HCT116 (cell line): ENCODE measurements at regions not wholly inside any gene's neighbourhood (a gene's known extent, or its start where the extent isn't known, plus 50 kb on each side); places are given as distances from the start of the nearest gene placed in this dataset.

Source experiments
- ATAC-seq: fragments of 200-7000 bp; cut with Tn5 transposase; 2 replicates; pipeline ENCODE4 v1.9.1; 2020; ENCODE audit warnings: mild to moderate bottlenecking, moderate library complexity
- BruUV-seq: library from RNA; stranded (reverse); fragments of 400-500 nt; replicated peaks from 2 replicates; lab custom pipeline; 2021; lab: Mats Ljungman, UMichigan
- CTCF ChIA-PET: fragments of 300-600 bp; sonication (Branson Sonifier 250); formaldehyde crosslinking; loops from one replicate; lab custom pipeline; 2021; ENCODE audit warnings: antibody characterized with exemption; lab: Charles Lee
- POLR2A ChIA-PET: fragments of 300-600, 350-600 bp; sonication (Branson Sonifier 250); formaldehyde crosslinking; loops from one replicate; lab custom pipeline; 2021; ENCODE audit warnings: antibody characterized with exemption; lab: Charles Lee
- RAD21 ChIA-PET, 2 experiments: fragments of 300-600 bp; sonication (Branson Sonifier 250); formaldehyde crosslinking; loops; one replicate each; lab custom pipeline; 2023; ENCODE audit warnings: low total read pairs in 2 of 2; ENCODE audit not compliant: uncharacterized antibody in 2 of 2, unreplicated experiment in 2 of 2, low non-redundant PET in 1 of 2; lab: Charles Lee
- DNase-seq: peaks from one replicate; pipeline ENCODE4 v3.0.0-alpha.2; 2010; ENCODE audit warnings: low read depth, low spot score
- H2AFZ ChIP-seq: fragments of 200-600 bp; shearing (Covaris generic), sonication (generic); 2 replicates; pipeline ENCODE4 v1.6.1; 2017; ENCODE audit warnings: low read depth, mixed run types, mixed read lengths, antibody characterized with exemption, low read length; ENCODE audit not compliant: poor library complexity, severe bottlenecking
- H3K27ac ChIP-seq: 2 replicates; pipeline ENCODE4 v1.5.1; 2012; ENCODE audit warnings: low read depth, low read length
- H3K27me3 ChIP-seq: fragments of 200-600 bp; sonication (generic); 2 replicates; pipeline ENCODE4 v1.6.1; 2016; ENCODE audit warnings: mixed run types, low read length, mixed read lengths; ENCODE audit not compliant: insufficient read depth
- H3K36me3 ChIP-seq, 2 experiments: fragments of 200-500 bp in 1 of 2; fragments of 200-600 bp in 1 of 2; sonication (Bioruptor generic) in 1 of 2; sonication (generic) in 1 of 2; 2 replicates each; pipeline versions ENCODE4 v1.5.1 to v1.6.1; 2014 to 2016; ENCODE audit warnings: low read length in 2 of 2, inconsistent platforms in 1 of 2, mixed read lengths in 1 of 2, mixed run types in 1 of 2; ENCODE audit not compliant: insufficient read depth in 2 of 2, control insufficient read depth in 1 of 2
- H3K4me1 ChIP-seq, 2 experiments: fragments of 200-600 bp in 1 of 2; sonication (generic) in 1 of 2; 2 replicates each; pipeline versions ENCODE4 v1.5.1 to v1.6.1; 2012 to 2017; ENCODE audit warnings: low read length in 2 of 2, inconsistent platforms in 1 of 2, mild to moderate bottlenecking in 1 of 2, mixed read lengths in 1 of 2, mixed run types in 1 of 2, moderate library complexity in 1 of 2; ENCODE audit not compliant: insufficient read depth in 2 of 2, control insufficient read depth in 1 of 2
- H3K4me2 ChIP-seq: fragments of 200-600 bp; sonication (generic); 2 replicates; pipeline ENCODE4 v1.6.1; 2017; ENCODE audit warnings: mixed run types, low read length, mixed read lengths
- H3K4me3 ChIP-seq, 2 experiments: fragments of 200-600 bp in 1 of 2; sonication (generic) in 1 of 2; replicated peaks in 1 of 2; 2 replicates each; pipeline ENCODE4 v1.5.1; 2011 to 2016; ENCODE audit warnings: low read length in 2 of 2, control low read depth in 1 of 2, low read depth in 1 of 2, mild to moderate bottlenecking in 1 of 2, mixed read lengths in 1 of 2, mixed run types in 1 of 2
- H3K79me2 ChIP-seq: fragments of 200-600 bp; sonication (generic); 2 replicates; pipeline ENCODE4 v1.6.1; 2017; ENCODE audit warnings: mild to moderate bottlenecking, mixed run types, low read length, moderate library complexity, mixed read lengths; ENCODE audit not compliant: insufficient read depth
- H3K9ac ChIP-seq: fragments of 200-600 bp; sonication (generic); 2 replicates; pipeline ENCODE4 v1.6.1; 2016; ENCODE audit warnings: low read length, mixed read lengths
- H3K9me2 ChIP-seq: fragments of 200-600 bp; sonication (generic), shearing (Covaris generic); 2 replicates; pipeline ENCODE4 v1.6.1; 2017; ENCODE audit warnings: mixed run types, mild to moderate bottlenecking, moderate library complexity; ENCODE audit not compliant: insufficient read depth
- H3K9me3 ChIP-seq, 2 experiments: fragments of 200-500 bp in 1 of 2; fragments of 200-600 bp in 1 of 2; sonication (Bioruptor generic) in 1 of 2; sonication (generic) in 1 of 2; 2 replicates each; pipeline ENCODE4 v1.6.1; 2014 to 2017; ENCODE audit warnings: low read length in 2 of 2, mixed read lengths in 2 of 2, inconsistent platforms in 1 of 2, low read depth in 1 of 2, mild to moderate bottlenecking in 1 of 2, mixed run types in 1 of 2, moderate library complexity in 1 of 2; ENCODE audit not compliant: control insufficient read depth in 1 of 2, insufficient read depth in 1 of 2
- H4K20me1 ChIP-seq: fragments of 200-600 bp; sonication (generic), shearing (Covaris generic); 2 replicates; pipeline ENCODE4 v1.6.1; 2017; ENCODE audit warnings: mixed run types, mild to moderate bottlenecking, moderate library complexity; ENCODE audit not compliant: insufficient read depth
- CBX3 ChIP-seq: IDR thresholded peaks from 2 replicates; pipeline ENCODE4 v1.6.1; 2012; ENCODE audit warnings: low read depth
- EGR1 ChIP-seq: IDR thresholded peaks from 2 replicates; pipeline ENCODE4 v1.6.1; 2012; ENCODE audit warnings: low read depth
- ELF1 ChIP-seq: IDR thresholded peaks from 2 replicates; pipeline ENCODE4 v1.6.1; 2012; ENCODE audit warnings: low read depth, borderline replicate concordance
- EZH2 ChIP-seq: fragments of 200-600 bp; sonication (generic); IDR thresholded peaks from 2 replicates; pipeline ENCODE4 v1.6.1; 2017; ENCODE audit warnings: antibody characterized with exemption, mixed run types
- EZH2phosphoT487 ChIP-seq: fragments of 200-600 bp; IDR thresholded peaks from 2 replicates; pipeline ENCODE4 v1.6.1; 2018; ENCODE audit warnings: antibody characterized with exemption, borderline replicate concordance
- FOSL1 ChIP-seq: IDR thresholded peaks from 2 replicates; pipeline ENCODE4 v1.6.1; 2012; ENCODE audit warnings: low read depth
- JUND ChIP-seq: IDR thresholded peaks from 2 replicates; pipeline ENCODE4 v1.6.1; 2012
- POLR2A ChIP-seq: IDR thresholded peaks from 2 replicates; pipeline ENCODE4 v1.7.0; 2011; ENCODE audit warnings: borderline replicate concordance; ENCODE audit not compliant: insufficient read depth, insufficient read length; ENCODE audit errors: extremely low read depth
- POLR2AphosphoS5 ChIP-seq: IDR thresholded peaks from 2 replicates; pipeline ENCODE4 v1.6.1; 2011; ENCODE audit warnings: mild to moderate bottlenecking, low read depth, low read length, moderate library complexity
- RAD21 ChIP-seq: IDR thresholded peaks from 2 replicates; pipeline ENCODE4 v1.6.1; 2012; ENCODE audit warnings: low read depth, mild to moderate bottlenecking
- SIN3A ChIP-seq: IDR thresholded peaks from 2 replicates; pipeline ENCODE4 v1.6.1; 2012; ENCODE audit warnings: low read depth
- SP1 ChIP-seq: IDR thresholded peaks from 2 replicates; pipeline ENCODE4 v1.6.1; 2012; ENCODE audit warnings: low read depth
- ZFX ChIP-seq: fragments of 450-650 bp; IDR thresholded peaks from 2 replicates; pipeline ENCODE4 v1.6.1; 2017
- ZNF274 ChIP-seq: fragments of 200-500 bp; sonication (Bioruptor generic); IDR thresholded peaks from 2 replicates; pipeline ENCODE4 v1.6.1; 2014; ENCODE audit warnings: mild to moderate bottlenecking, low read depth, low read length, inconsistent platforms
- intact Hi-C: fragments of 100-400 bp; cut with micrococcal nuclease; formaldehyde crosslinking; loops from 2 replicates; pipeline ENCODE4 v1.10.0; 2022
- TF ChIP-seq, protein P1 (sequence below): IDR thresholded peaks from 2 replicates; pipeline ENCODE4 v1.6.1; 2012
- TF ChIP-seq, protein P2 (sequence below): IDR thresholded peaks from 2 replicates; pipeline ENCODE4 v1.6.1; 2011; ENCODE audit warnings: mild to moderate bottlenecking, low read length, moderate library complexity; ENCODE audit not compliant: insufficient replicate concordance; ENCODE audit errors: extremely low read depth

DNA sequence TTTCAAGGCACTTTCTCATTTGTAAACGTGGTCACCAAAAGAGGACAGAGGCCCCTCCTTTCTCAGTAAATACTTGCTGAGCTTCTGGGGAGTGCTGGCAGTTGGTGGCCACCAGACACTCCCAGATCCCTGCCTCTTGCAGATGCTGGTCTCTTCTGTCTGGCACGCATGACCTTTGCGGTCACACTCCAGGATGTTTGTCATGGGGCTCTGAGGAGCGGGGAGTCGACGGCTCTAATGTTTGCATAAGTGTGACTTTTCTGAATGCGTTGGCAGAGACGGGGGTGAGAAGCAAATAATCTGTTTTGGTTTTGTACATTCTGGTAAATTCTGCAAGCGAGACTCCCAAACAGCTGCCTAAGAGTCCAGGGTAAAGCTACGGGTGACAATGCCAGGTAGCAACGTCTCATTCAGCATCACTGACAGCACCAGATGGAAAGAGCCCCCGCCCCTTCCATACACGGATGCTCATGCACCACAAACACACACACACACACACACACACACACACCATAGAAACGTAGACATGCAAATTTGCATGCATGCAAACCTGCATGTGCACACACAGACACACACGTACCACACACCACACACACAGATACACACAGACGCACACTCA is 101.1 kb downstream of the YTHDF1 start:
- H3K27me3 ChIP-seq, result 0 out of 2 replicates have a peak, but pooled peaks cover 3% of the 10 kb centered on the region
- no peaks in the 10 kb centered on the region for H3K79me2 ChIP-seq
- H3K4me1 ChIP-seq, result no peaks in the 10 kb centered on the region
- H3K9me2 ChIP-seq, result no peaks in the 10 kb centered on the region
- TF ChIP-seq, protein P1, sequence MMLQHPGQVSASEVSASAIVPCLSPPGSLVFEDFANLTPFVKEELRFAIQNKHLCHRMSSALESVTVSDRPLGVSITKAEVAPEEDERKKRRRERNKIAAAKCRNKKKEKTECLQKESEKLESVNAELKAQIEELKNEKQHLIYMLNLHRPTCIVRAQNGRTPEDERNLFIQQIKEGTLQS, result no peak
- TF ChIP-seq CBX3, result no peak
- no peak for TF ChIP-seq POLR2AphosphoS5
- no peak for TF ChIP-seq ELF1
- no peak for TF ChIP-seq SIN3A
- no peak for TF ChIP-seq ZNF274
- no peak for TF ChIP-seq EZH2phosphoT487
- no peak for TF ChIP-seq RAD21
- TF ChIP-seq, protein P2, sequence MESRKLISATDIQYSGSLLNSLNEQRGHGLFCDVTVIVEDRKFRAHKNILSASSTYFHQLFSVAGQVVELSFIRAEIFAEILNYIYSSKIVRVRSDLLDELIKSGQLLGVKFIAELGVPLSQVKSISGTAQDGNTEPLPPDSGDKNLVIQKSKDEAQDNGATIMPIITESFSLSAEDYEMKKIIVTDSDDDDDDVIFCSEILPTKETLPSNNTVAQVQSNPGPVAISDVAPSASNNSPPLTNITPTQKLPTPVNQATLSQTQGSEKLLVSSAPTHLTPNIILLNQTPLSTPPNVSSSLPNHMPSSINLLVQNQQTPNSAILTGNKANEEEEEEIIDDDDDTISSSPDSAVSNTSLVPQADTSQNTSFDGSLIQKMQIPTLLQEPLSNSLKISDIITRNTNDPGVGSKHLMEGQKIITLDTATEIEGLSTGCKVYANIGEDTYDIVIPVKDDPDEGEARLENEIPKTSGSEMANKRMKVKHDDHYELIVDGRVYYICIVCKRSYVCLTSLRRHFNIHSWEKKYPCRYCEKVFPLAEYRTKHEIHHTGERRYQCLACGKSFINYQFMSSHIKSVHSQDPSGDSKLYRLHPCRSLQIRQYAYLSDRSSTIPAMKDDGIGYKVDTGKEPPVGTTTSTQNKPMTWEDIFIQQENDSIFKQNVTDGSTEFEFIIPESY, result no peak
- no peak for TF ChIP-seq JUND
- TF ChIP-seq SP1, result no peak
- TF ChIP-seq FOSL1, result no peak
- TF ChIP-seq EGR1, result no peak
- TF ChIP-seq ZFX, result no peak
- TF ChIP-seq EZH2, result no peak
- no peak for TF ChIP-seq POLR2A
- ChIA-PET RAD21 (no interaction called here), CTCF (no interaction called here), POLR2A (no interaction called here)
- DNase-seq (no peak), ATAC-seq (no peak)
- no peak overlapping the region for H3K4me3 ChIP-seq
- H3K9ac ChIP-seq, result no peak overlapping the region
- intact Hi-C loops, result loop anchor here (5.0 kb wide), 1 partner anchor 38 kb away; no protein-coding TSS in a partner anchor
- H3K36me3 ChIP-seq, result no peaks in the 10 kb centered on the region
- no peak overlapping the region for H3K4me2 ChIP-seq
- no TSS peak for BruUV-seq
- H3K27ac ChIP-seq, result no peak overlapping the region
- no peak overlapping the region for H2AFZ ChIP-seq
- H4K20me1 ChIP-seq, result no peaks in the 10 kb centered on the region
- peaks cover 5 to 7% of the 10 kb centered on the region in 2 experiments; a peak in 1 of 4 replicates for H3K9me3 ChIP-seq
